Endothelial cell of umbilical vein (primary cell): ENCODE measurements at regions not wholly inside any gene's neighbourhood (a gene's known extent, or its start where the extent isn't known, plus 50 kb on each side); places are given as distances from the start of the nearest gene placed in this dataset.

Experiments
- BruUV-seq: library from RNA; stranded (reverse); fragments of 400-500 nt; replicated peaks from 2 replicates; lab custom pipeline; 2021; lab: Mats Ljungman, UMichigan
- CTCF ChIA-PET: fragments of 300-600, 350-600 bp; sonication (Branson Sonifier 250); formaldehyde crosslinking; loops from one replicate; lab custom pipeline; 2021; ENCODE audit warnings: antibody characterized with exemption, inconsistent platforms; lab: Charles Lee
- POLR2A ChIA-PET: fragments of 300-600, 350-600 bp; sonication (Branson Sonifier 250); formaldehyde crosslinking; loops from one replicate; lab custom pipeline; 2021; ENCODE audit warnings: antibody characterized with exemption, inconsistent platforms; lab: Charles Lee
- DNase-seq: peaks from one replicate; pipeline ENCODE4 v3.0.0-alpha.2; 2011; ENCODE audit warnings: low read depth, low spot score
- FAIRE-seq: peaks from 2 replicates; lab custom pipeline; 2011; peaks lifted over from hg19 to GRCh38; lab: Jason Lieb, UNC
- H2AFZ ChIP-seq: 2 replicates; pipeline ENCODE4 v1.6.0; 2012; ENCODE audit warnings: low read depth, low read length, control low read depth, inconsistent platforms
- H3K27ac ChIP-seq: 2 replicates; pipeline ENCODE4 v1.5.1; 2011; ENCODE audit warnings: low read depth, mild to moderate bottlenecking, control low read depth, low read length, moderate library complexity; ENCODE audit not compliant: insufficient read depth
- H3K27me3 ChIP-seq, 2 experiments: 2 replicates each; pipeline versions ENCODE4 v1.6.0 to v1.6.1; 2011; ENCODE audit warnings: low read length in 2 of 2, mixed read lengths in 1 of 2; ENCODE audit not compliant: control insufficient read depth in 2 of 2, insufficient read depth in 2 of 2
- H3K36me3 ChIP-seq, 2 experiments: 2 replicates in 1 of 2; 3 replicates in 1 of 2; pipeline ENCODE4 v1.5.1; 2011; ENCODE audit warnings: low read length in 2 of 2, mild to moderate bottlenecking in 1 of 2, moderate library complexity in 1 of 2; ENCODE audit not compliant: control insufficient read depth in 2 of 2, insufficient read depth in 2 of 2; ENCODE audit errors: extremely low read depth in 1 of 2
- H3K4me1 ChIP-seq: 3 replicates; pipeline ENCODE4 v1.5.1; 2011; ENCODE audit warnings: mild to moderate bottlenecking, low read length; ENCODE audit not compliant: control insufficient read depth, insufficient read depth; ENCODE audit errors: extremely low read depth
- H3K4me2 ChIP-seq: 2 replicates; pipeline ENCODE4 v1.6.1; 2011; ENCODE audit warnings: low read length, control low read depth, mixed read lengths; ENCODE audit not compliant: insufficient read depth
- H3K4me3 ChIP-seq, 3 experiments: fragments of 200-600 bp in 1 of 3; sonication (generic), shearing (Covaris generic) in 1 of 3; replicated peaks in 1 of 3; 2 replicates each; pipeline ENCODE4 v1.5.1; 2011 to 2016; ENCODE audit warnings: control low read depth in 3 of 3, low read length in 3 of 3, mild to moderate bottlenecking in 2 of 3, inconsistent platforms in 1 of 3, low read depth in 1 of 3, moderate library complexity in 1 of 3; ENCODE audit not compliant: insufficient read depth in 1 of 3
- H3K79me2 ChIP-seq: 2 replicates; pipeline ENCODE4 v1.6.0; 2012; ENCODE audit warnings: low read length, inconsistent platforms; ENCODE audit not compliant: control insufficient read depth, insufficient read depth
- H3K9ac ChIP-seq: replicated peaks from 2 replicates; pipeline ENCODE3; 2011; ENCODE audit warnings: low read length, control low read depth; ENCODE audit not compliant: insufficient read depth; ENCODE audit errors: extremely low read depth
- H3K9me1 ChIP-seq: replicated peaks from 3 replicates; pipeline ENCODE4 v1.6.0; 2011; ENCODE audit warnings: mild to moderate bottlenecking, low read length; ENCODE audit not compliant: control insufficient read depth, insufficient read depth; ENCODE audit errors: extremely low read depth
- H3K9me3 ChIP-seq: replicated peaks from 2 replicates; pipeline ENCODE4 v1.5.1; 2012; ENCODE audit warnings: low read length, inconsistent platforms; ENCODE audit not compliant: control insufficient read depth, insufficient read depth
- H4K20me1 ChIP-seq: replicated peaks from 2 replicates; pipeline ENCODE3; 2011; ENCODE audit warnings: mild to moderate bottlenecking, low read length; ENCODE audit not compliant: control insufficient read depth, insufficient read depth; ENCODE audit errors: extremely low read depth
- CTCF ChIP-seq, 2 donors: IDR thresholded peaks; 1 replicate in 1 of 2; 2 replicates in 1 of 2; pipeline ENCODE4 v1.5.1; 2011; ENCODE audit warnings: low read length in 2 of 2, mild to moderate bottlenecking in 2 of 2, moderate library complexity in 2 of 2, control low read depth in 1 of 2, inconsistent platforms in 1 of 2, low read depth in 1 of 2; ENCODE audit not compliant: insufficient read depth in 1 of 2; ENCODE audit errors: extremely low read depth in 1 of 2
- EZH2 ChIP-seq: IDR thresholded peaks from 2 replicates; pipeline ENCODE4 v1.6.1; 2012; ENCODE audit warnings: borderline replicate concordance, low read depth, mild to moderate bottlenecking, moderate library complexity, low read length, inconsistent platforms; ENCODE audit not compliant: severe bottlenecking
- FOS ChIP-seq: IDR thresholded peaks from 2 replicates; pipeline ENCODE4 v1.6.1; 2011; ENCODE audit warnings: mild to moderate bottlenecking, low read length, moderate library complexity, borderline replicate concordance; ENCODE audit not compliant: insufficient read depth
- GATA2 ChIP-seq: IDR thresholded peaks from 2 replicates; pipeline ENCODE4 v1.7.0; 2011; ENCODE audit warnings: low read depth, mild to moderate bottlenecking, moderate library complexity, mixed read lengths, low read length; ENCODE audit not compliant: insufficient read length, insufficient read depth
- JUN ChIP-seq: IDR thresholded peaks from 2 replicates; pipeline ENCODE4 v1.6.1; 2011; ENCODE audit warnings: borderline replicate concordance, low read depth; ENCODE audit not compliant: insufficient read length, insufficient read depth
- MAX ChIP-seq: IDR thresholded peaks from 2 replicates; pipeline ENCODE4 v1.6.1; 2011; ENCODE audit not compliant: insufficient read depth, insufficient read length
- MYC ChIP-seq: IDR thresholded peaks from one replicate; pipeline ENCODE4 v1.6.1; 2011; ENCODE audit warnings: mild to moderate bottlenecking, low read depth, low read length
- POLR2A ChIP-seq: IDR thresholded peaks from 2 replicates; pipeline ENCODE4 v1.6.1; 2012; ENCODE audit warnings: low read depth, mild to moderate bottlenecking, control low read depth, low read length
- POLR2AphosphoS5 ChIP-seq: IDR thresholded peaks from 2 replicates; pipeline ENCODE4 v1.6.1; 2012; ENCODE audit warnings: low read depth, mild to moderate bottlenecking, control low read depth, low read length, moderate library complexity; ENCODE audit not compliant: insufficient read depth
- dilution Hi-C: fragments of 300-500 bp; cut with MboI; formaldehyde crosslinking; loops from one replicate; pipeline ENCODE4 v1.15.0; 2019; ENCODE audit warnings: low sequenced_read_pairs; ENCODE audit not compliant: extremely low pct_ligation_motif_present
- intact Hi-C: fragments of 100-400 bp; cut with micrococcal nuclease; formaldehyde crosslinking; loops from one replicate; pipeline ENCODE4 v1.10.0; 2022

GRCh38 chr10:31697271-31698180 is 231.1 kb downstream of the ARHGAP12 start:
- Histone ChIP-seq H3K9me3 (no peaks in the 10 kb centered on the region), H3K9me1 (no peaks in the 10 kb centered on the region), H3K79me2 (no peaks in the 10 kb centered on the region), H3K4me1 (peaks cover 57% of the 10 kb centered on the region), H3K27me3 (no peaks in the 10 kb centered on the region), H3K4me3 (peak overlapping the region in 1 of 3 experiments; percentile 24), H3K9ac (peak overlapping the region; percentile 76), H3K27ac (peak overlapping the region; percentile 90), H3K4me2 (peak overlapping the region; percentile 85), H4K20me1 (no peaks in the 10 kb centered on the region), H3K36me3 (no peaks in the 10 kb centered on the region), H2AFZ (peak overlapping the region; percentile 6)
- intact Hi-C loops: loop anchor here (1.0 to 5.0 kb wide), 13 partner anchors 10 to 1053 kb away; no protein-coding TSS in a partner anchor
- TF ChIP-seq GATA2 (no peak), JUN (peak; percentile 63), POLR2AphosphoS5 (peak; percentile 75), FOS (peak; percentile 69), POLR2A (peak; percentile 75), MYC (peak; percentile 2), CTCF (IDR thresholded peaks at IDR 0.05; ENCODE audit: extremely low read depth in 1 of 2, insufficient read depth in 1 of 2, low read depth in 1 of 2, low read length in 2 of 2) (no peak), EZH2 (no peak), MAX (peak; percentile 58)
- CTCF ChIA-PET: interaction anchor here (0.9 to 2.5 kb wide), 13 partner anchors 10 to 1058 kb away, joined by 3 to 16 read pairs (median 4); no protein-coding TSS in a partner anchor
- peak; percentile 98 for DNase-seq
- dilution Hi-C loops: no loop called here
- POLR2A ChIA-PET: interaction anchor here (0.8 to 2.0 kb wide), 6 partner anchors 9 to 913 kb away, joined by 3 to 10 read pairs (median 6); partner anchors contain the start of gene ZNF438
- peak; percentile 88 for FAIRE-seq
- no TSS peak for BruUV-seq
